ENCODE measurements at regions not wholly inside any gene's neighbourhood (a gene's known extent, or its start where the extent isn't known, plus 50 kb on each side); places are given as distances from the start of the nearest gene placed in this dataset.
A peak's percentile ranks its signal among the peaks of the same experiment; 100 is the strongest.

GRCh38 chr3:72698154-72698917 lies 149.9 kb downstream of the SHQ1 start:
- no peak for DNase-seq

GRCh38 chr3:72697717-72698116 lies 150.5 kb downstream of the SHQ1 start:
- no peak for DNase-seq

GRCh38 chr3:72696815-72697214 lies 151.4 kb downstream of the SHQ1 start:
- DNase-seq: no peak

GRCh38 chr3:72694398-72694797 lies 153.8 kb downstream of the SHQ1 start:
- DNase-seq: no peak

GRCh38 chr3:72692990-72693389 lies 155.3 kb downstream of the SHQ1 start:
- DNase-seq: no peak

GRCh38 chr3:72690629-72691028 lies 157.6 kb downstream of the SHQ1 start:
- DNase-seq: no peak

GRCh38 chr3:72682936-72683452 lies 165.3 kb downstream of the SHQ1 start:
- no peak for DNase-seq

- no peak for DNase-seq
Observed at GRCh38 chr3:72681598-72681997, 166.6 kb downstream of the SHQ1 start.

- no peak for DNase-seq
Observed at GRCh38 chr3:72680766-72681165, 167.5 kb downstream of the SHQ1 start.

- DNase-seq: no peak
Observed at GRCh38 chr3:72679540-72680198, 168.6 kb downstream of the SHQ1 start.

GRCh38 chr3:72678867-72679266 lies 169.4 kb downstream of the SHQ1 start:
- no peak for DNase-seq

- no peak for DNase-seq
Observed at GRCh38 chr3:72678380-72678779, 169.9 kb downstream of the SHQ1 start.

- DNase-seq: no peak
Observed at GRCh38 chr3:72675243-72675642, 173.0 kb downstream of the SHQ1 start.

GRCh38 chr3:72673011-72673771 lies 175.1 kb downstream of the SHQ1 start:
- no peak for DNase-seq

- no peak for DNase-seq
Observed at GRCh38 chr3:72669224-72669623, 179.0 kb downstream of the SHQ1 start.

GRCh38 chr3:72666447-72666755 lies 181.8 kb downstream of the SHQ1 start:
- DNase-seq: no peak

- peak; percentile 44 for DNase-seq
Observed at GRCh38 chr3:72665701-72666446, 182.4 kb downstream of the SHQ1 start.

- no peak for DNase-seq
Observed at GRCh38 chr3:72665103-72665502, 183.1 kb downstream of the SHQ1 start.

GRCh38 chr3:72664184-72664975 lies 183.9 kb downstream of the SHQ1 start:
- no peak for DNase-seq

GRCh38 chr3:72663429-72663828 lies 184.8 kb downstream of the SHQ1 start:
- DNase-seq: no peak

GRCh38 chr3:72661115-72661457 lies 187.2 kb downstream of the SHQ1 start:
- DNase-seq: no peak

Measured in activated naive CD4-positive, alpha-beta T cell treated with Interleukin-2 at 50 U/mL for 16 hours (primary cell).